GM18507 (cell line): ENCODE measurements at regions not wholly inside any gene's neighbourhood (a gene's known extent, or its start where the extent isn't known, plus 50 kb on each side); places are given as distances from the start of the nearest gene placed in this dataset.

ENCODE experiments used
- DNase-seq: peaks from one replicate; pipeline ENCODE4 v3.0.0; 2011; ENCODE audit warnings: low read depth; ENCODE audit not compliant: insufficient read length; ENCODE audit errors: extremely low spot score
- FAIRE-seq: peaks from 2 replicates; lab custom pipeline; 2011; peaks lifted over from hg19 to GRCh38; lab: Jason Lieb, UNC

GRCh38 chr2:139159177-139159576 is 379.0 kb upstream of the NXPH2 start:
- DNase-seq, result no peak
- no peak for FAIRE-seq

- DNase-seq (no peak), FAIRE-seq (no peak)
Observed at GRCh38 chr2:139156730-139157129, 376.5 kb upstream of the NXPH2 start.

GRCh38 chr2:139155991-139156390 is 375.8 kb upstream of the NXPH2 start:
- no peak for DNase-seq
- FAIRE-seq, result no peak

GRCh38 chr2:139142252-139142880 is 362.2 kb upstream of the NXPH2 start:
- FAIRE-seq (no peak), DNase-seq (no peak)

GRCh38 chr2:139124271-139124670 is 344.1 kb upstream of the NXPH2 start:
- FAIRE-seq, result no peak
- DNase-seq, result no peak

GRCh38 chr2:139123795-139124194 is 343.6 kb upstream of the NXPH2 start:
- FAIRE-seq (no peak), DNase-seq (no peak)

- FAIRE-seq (no peak), DNase-seq (no peak)
Observed at GRCh38 chr2:139122711-139123158, 342.5 kb upstream of the NXPH2 start.

- FAIRE-seq (no peak), DNase-seq (no peak)
Observed at GRCh38 chr2:139099721-139100120, 319.5 kb upstream of the NXPH2 start.

- no peak for FAIRE-seq
- DNase-seq, result no peak
Observed at GRCh38 chr2:139098961-139099360, 318.8 kb upstream of the NXPH2 start.

GRCh38 chr2:139083121-139083520 is 302.9 kb upstream of the NXPH2 start:
- no peak for FAIRE-seq
- DNase-seq, result no peak

GRCh38 chr2:139080244-139080643 is 300.1 kb upstream of the NXPH2 start:
- FAIRE-seq (no peak), DNase-seq (no peak)

GRCh38 chr2:139079311-139079710 is 299.1 kb upstream of the NXPH2 start:
- DNase-seq (no peak), FAIRE-seq (no peak)

GRCh38 chr2:139078376-139078775 is 298.2 kb upstream of the NXPH2 start:
- FAIRE-seq (no peak), DNase-seq (no peak)

- FAIRE-seq, result no peak
- DNase-seq, result no peak
Observed at GRCh38 chr2:139077099-139077737, 297.0 kb upstream of the NXPH2 start.

- FAIRE-seq, result no peak
Observed at GRCh38 chr2:139067874-139068273, 287.7 kb upstream of the NXPH2 start.

GRCh38 chr2:139067072-139067471 is 286.9 kb upstream of the NXPH2 start:
- no peak for FAIRE-seq

More at GRCh38 chr2:139067874-139068273, 287.7 kb upstream of the NXPH2 start:
- no peak for DNase-seq

GRCh38 chr2:139064159-139064558 is 284.0 kb upstream of the NXPH2 start:
- no peak for FAIRE-seq

More at GRCh38 chr2:139067072-139067471, 286.9 kb upstream of the NXPH2 start:
- no peak for DNase-seq

GRCh38 chr2:139059617-139060016 is 279.4 kb upstream of the NXPH2 start:
- FAIRE-seq, result no peak

More at GRCh38 chr2:139064159-139064558, 284.0 kb upstream of the NXPH2 start:
- DNase-seq, result no peak

GRCh38 chr2:139055202-139055601 is 275.0 kb upstream of the NXPH2 start:
- DNase-seq (no peak), FAIRE-seq (no peak)

More at GRCh38 chr2:139059617-139060016, 279.4 kb upstream of the NXPH2 start:
- no peak for DNase-seq

- no peak for FAIRE-seq
Observed at GRCh38 chr2:139048017-139048416, 267.8 kb upstream of the NXPH2 start.

GRCh38 chr2:139045524-139045923 is 265.3 kb upstream of the NXPH2 start:
- no peak for DNase-seq
- FAIRE-seq, result no peak

More at GRCh38 chr2:139048017-139048416, 267.8 kb upstream of the NXPH2 start:
- DNase-seq, result no peak
